ENCODE measurements at regions not wholly inside any gene's neighbourhood (a gene's known extent, or its start where the extent isn't known, plus 50 kb on each side); places are given as distances from the start of the nearest gene placed in this dataset.

GRCh38 chr13:59086147-59086546 is 1077.6 kb downstream of the DIAPH3 start:
- no peak overlapping the region for H4K91ac ChIP-seq (ENCODE audit: insufficient read length, low read depth, low read length)
- H3K23ac ChIP-seq (ENCODE audit: insufficient read length, low read depth, low read length): no peak overlapping the region
- Mint-ChIP-seq H3K4me3 (no peak overlapping the region), H3K27me3 (ENCODE audit: low read depth) (no peaks in the 10 kb centered on the region), H3K9me3 (no peaks in the 10 kb centered on the region), H3K36me3 (ENCODE audit: insufficient read depth in 1 of 3, low read depth in 3 of 3) (no peaks in the 10 kb centered on the region), H3K4me1 (no peaks in the 10 kb centered on the region), H3K27ac (no peak overlapping the region)
- H3K9ac ChIP-seq (ENCODE audit: extremely low read depth, insufficient read length, low read length): no peak overlapping the region
- no peak overlapping the region for H4K5ac ChIP-seq (ENCODE audit: insufficient read length, low read depth, low read length)
- H4K20me1 ChIP-seq (ENCODE audit: control insufficient read depth, insufficient read depth, insufficient read length): no peaks in the 10 kb centered on the region
- no peak overlapping the region for H3K18ac ChIP-seq (ENCODE audit: insufficient read length, low read depth, low read length)
- H2BK5ac ChIP-seq (ENCODE audit: insufficient read length, low read length): no peak overlapping the region
- no peak for DNase-seq
- no peak overlapping the region for H2BK120ac ChIP-seq (ENCODE audit: low read depth, low read length, poor library complexity, severe bottlenecking)
- no peak overlapping the region for H2AFZ ChIP-seq (ENCODE audit: low read length)
- no peak overlapping the region for H2BK20ac ChIP-seq (ENCODE audit: low read depth, low read length, poor library complexity, severe bottlenecking)
- H3K14ac ChIP-seq (ENCODE audit: insufficient read depth, low read length): no peak overlapping the region
- no peaks in the 10 kb centered on the region for H3K27me3 ChIP-seq (ENCODE audit: insufficient read depth, low read length)
- no peaks in the 10 kb centered on the region for H3K79me2 ChIP-seq (ENCODE audit: insufficient read depth, low read length)
- no peak overlapping the region for H2BK12ac ChIP-seq (ENCODE audit: insufficient read length, low read depth, low read length)
- H3T11ph ChIP-seq (ENCODE audit: low read length): no peak overlapping the region
- no peak overlapping the region for H3K27ac ChIP-seq (ENCODE audit: insufficient read length, low read depth, low read length)
- H3K9me3 ChIP-seq (ENCODE audit: control insufficient read depth, low read depth, low read length): no peaks in the 10 kb centered on the region
- no peak overlapping the region for H3K4ac ChIP-seq (ENCODE audit: low read depth, low read length)
- no peak overlapping the region for H2AK5ac ChIP-seq (ENCODE audit: insufficient read length, low read length)
- no peak overlapping the region for H4K8ac ChIP-seq (replicated peaks; ENCODE audit: insufficient read length, low read depth, low read length)
- no peak overlapping the region for H3K4me2 ChIP-seq (ENCODE audit: insufficient read depth, insufficient read length, low read length)
- no peaks in the 10 kb centered on the region for H3K4me1 ChIP-seq (ENCODE audit: insufficient read depth, low read length)
- H3K23me2 ChIP-seq (ENCODE audit: insufficient read length, low read depth, low read length, poor library complexity, severe bottlenecking): no peaks in the 10 kb centered on the region
- H2BK15ac ChIP-seq (ENCODE audit: low read depth, low read length): no peak overlapping the region
- no peak for TF ChIP-seq CTCF (conservative IDR thresholded peaks at IDR 0.05)
- no peaks in the 10 kb centered on the region for H3K79me1 ChIP-seq (ENCODE audit: insufficient read depth, low read depth, low read length, poor library complexity, severe bottlenecking)
- no CpG with 5 or more reads among the region's 2 CpGs for WGBS (ENCODE audit: extremely low coverage, insufficient read length, low lambda C conversion rate)
- no peak overlapping the region for H3K56ac ChIP-seq (ENCODE audit: insufficient read length, low read depth, low read length)
